H1 (cell line): ENCODE measurements at regions not wholly inside any gene's neighbourhood (a gene's known extent, or its start where the extent isn't known, plus 50 kb on each side); places are given as distances from the start of the nearest gene placed in this dataset.

Experiments
- CTCF ChIA-PET: fragments of 300-600 bp; sonication (Branson Sonifier 250); formaldehyde crosslinking; loops from one replicate; lab custom pipeline; 2021; ENCODE audit not compliant: partially characterized antibody; lab: Charles Lee
- POLR2A ChIA-PET: fragments of 300-600 bp; sonication (Branson Sonifier 250); formaldehyde crosslinking; loops from one replicate; lab custom pipeline; 2021; ENCODE audit warnings: inconsistent platforms; ENCODE audit not compliant: partially characterized antibody; lab: Charles Lee
- DNase-seq, 2 experiments: peaks; one replicate each; pipeline versions ENCODE4 v3.0.0 to v3.0.0-alpha.2; 2010 to 2022; ENCODE audit warnings: low spot score in 2 of 2, low read depth in 1 of 2, mixed read lengths in 1 of 2
- FAIRE-seq: peaks from 2 replicates; lab custom pipeline; 2011; peaks lifted over from hg19 to GRCh38; lab: Jason Lieb, UNC
- H2AFZ ChIP-seq: 2 replicates; pipeline ENCODE4 v1.8.1; 2012; ENCODE audit warnings: low read length, inconsistent platforms
- H2AK5ac ChIP-seq: 2 replicates; pipeline ENCODE4 v1.6.1; 2013; ENCODE audit warnings: low read depth, low read length
- H2BK120ac ChIP-seq: replicated peaks from 2 replicates; pipeline ENCODE3; 2013; ENCODE audit warnings: low read depth, low read length, inconsistent platforms
- H2BK12ac ChIP-seq: 2 replicates; pipeline ENCODE4 v1.6.1; 2013; ENCODE audit warnings: low read depth, low read length
- H2BK15ac ChIP-seq: 2 replicates; pipeline ENCODE4 v1.6.1; 2013; ENCODE audit warnings: low read length
- H2BK20ac ChIP-seq: 2 replicates; pipeline ENCODE4 v1.6.1; 2013; ENCODE audit warnings: low read length
- H2BK5ac ChIP-seq: 2 replicates; pipeline ENCODE4 v1.6.1; 2013; ENCODE audit warnings: low read depth, low read length
- H3K14ac ChIP-seq: 2 replicates; pipeline ENCODE4 v1.6.1; 2013; ENCODE audit warnings: inconsistent platforms; ENCODE audit not compliant: insufficient read length
- H3K18ac ChIP-seq: 2 replicates; pipeline ENCODE4 v1.6.1; 2013; ENCODE audit warnings: low read length; ENCODE audit errors: extremely low read depth
- H3K23ac ChIP-seq: 2 replicates; pipeline ENCODE4 v1.6.1; 2013; ENCODE audit warnings: inconsistent platforms; ENCODE audit not compliant: insufficient read length
- H3K23me2 ChIP-seq: 2 replicates; pipeline ENCODE4 v1.6.1; 2013; ENCODE audit warnings: low read depth, low read length
- H3K27ac ChIP-seq: 2 replicates; pipeline ENCODE4 v1.6.1; 2011; ENCODE audit warnings: low read depth, low read length, inconsistent platforms
- H3K27me3 ChIP-seq, 4 experiments: replicated peaks in 1 of 4; 1 replicate in 1 of 4; 2 replicates in 3 of 4; pipeline versions ENCODE4 v1.6.1 to v1.8.1; 2011 to 2013; ENCODE audit warnings: low read length in 3 of 4, mild to moderate bottlenecking in 3 of 4, inconsistent platforms in 2 of 4, mixed read lengths in 2 of 4, moderate library complexity in 1 of 4; ENCODE audit not compliant: control insufficient read depth in 3 of 4, insufficient read depth in 3 of 4; ENCODE audit errors: extremely low read depth in 1 of 4
- H3K36me3 ChIP-seq, 4 experiments: 2 replicates each; pipeline versions ENCODE4 v1.6.1 to v1.8.1; 2011 to 2013; ENCODE audit warnings: mild to moderate bottlenecking in 4 of 4, low read length in 3 of 4, moderate library complexity in 2 of 4, control low read depth in 1 of 4, inconsistent platforms in 1 of 4; ENCODE audit not compliant: insufficient read depth in 4 of 4, control insufficient read depth in 2 of 4
- H3K4ac ChIP-seq: replicated peaks from 2 replicates; pipeline ENCODE3; 2013; ENCODE audit warnings: low read length, low read depth, mixed read lengths, inconsistent platforms; ENCODE audit not compliant: insufficient read length
- H3K4me1 ChIP-seq, 4 experiments: replicated peaks in 1 of 4; 1 replicate in 1 of 4; 2 replicates in 3 of 4; pipeline versions ENCODE4 v1.6.1 to v1.8.1; 2011 to 2013; ENCODE audit warnings: low read length in 3 of 4, inconsistent platforms in 2 of 4, mixed read lengths in 1 of 4; ENCODE audit not compliant: insufficient read depth in 4 of 4, control insufficient read depth in 3 of 4
- H3K4me2 ChIP-seq, 2 experiments: 2 replicates each; pipeline versions ENCODE4 v1.6.1 to v1.8.1; 2011 to 2013; ENCODE audit warnings: low read depth in 2 of 2, low read length in 2 of 2, control low read depth in 1 of 2, inconsistent platforms in 1 of 2, mild to moderate bottlenecking in 1 of 2; ENCODE audit not compliant: insufficient read depth in 1 of 2
- H3K4me3 ChIP-seq, 4 experiments: fragments of 200-600, 300-600 bp in 1 of 4; sonication (generic), shearing (Covaris generic), sonication (Bioruptor Twin) in 1 of 4; 2 replicates each; pipeline versions ENCODE4 v1.5.1 to v1.8.1; 2011 to 2016; ENCODE audit warnings: low read length in 4 of 4, low read depth in 3 of 4, control low read depth in 2 of 4, inconsistent platforms in 2 of 4, mild to moderate bottlenecking in 2 of 4, mixed read lengths in 1 of 4, moderate library complexity in 1 of 4; ENCODE audit not compliant: insufficient read depth in 2 of 4; ENCODE audit errors: extremely low read depth in 1 of 4
- H3K56ac ChIP-seq: replicated peaks from 2 replicates; pipeline ENCODE3; 2013; ENCODE audit warnings: low read depth, mild to moderate bottlenecking, mixed read lengths, low read length, inconsistent platforms; ENCODE audit not compliant: insufficient read length
- H3K79me1 ChIP-seq: 2 replicates; pipeline ENCODE4 v1.6.1; 2013; ENCODE audit warnings: low read depth, low read length, control low read depth
- H3K79me2 ChIP-seq, 2 experiments: 2 replicates each; pipeline versions ENCODE4 v1.6.1 to v1.8.1; 2012 to 2013; ENCODE audit warnings: low read length in 2 of 2, mild to moderate bottlenecking in 2 of 2, inconsistent platforms in 1 of 2; ENCODE audit not compliant: insufficient read depth in 2 of 2, control insufficient read depth in 1 of 2
- H3K9ac ChIP-seq, 4 experiments: replicated peaks in 1 of 4; 1 replicate in 1 of 4; 2 replicates in 3 of 4; pipeline versions ENCODE4 v1.6.1 to v1.8.1; 2011 to 2013; ENCODE audit warnings: low read depth in 3 of 4, low read length in 3 of 4, control low read depth in 2 of 4, mild to moderate bottlenecking in 2 of 4, moderate library complexity in 2 of 4, inconsistent platforms in 1 of 4; ENCODE audit errors: extremely low read depth in 1 of 4
- H3K9me3 ChIP-seq, 2 experiments: 2 replicates each; pipeline versions ENCODE4 v1.6.1 to v1.8.1; 2012 to 2013; ENCODE audit warnings: mild to moderate bottlenecking in 2 of 2, moderate library complexity in 2 of 2, control low read depth in 1 of 2, inconsistent platforms in 1 of 2, low read depth in 1 of 2, low read length in 1 of 2, mixed read lengths in 1 of 2; ENCODE audit not compliant: insufficient read depth in 2 of 2
- H4K20me1 ChIP-seq, 2 experiments: replicated peaks in 1 of 2; 2 replicates each; pipeline versions ENCODE3 to v1.8.1; 2011 to 2013; ENCODE audit warnings: inconsistent platforms in 2 of 2, low read length in 2 of 2, mild to moderate bottlenecking in 1 of 2; ENCODE audit not compliant: insufficient read depth in 2 of 2, control insufficient read depth in 1 of 2
- H4K5ac ChIP-seq: 2 replicates; pipeline ENCODE4 v1.6.1; 2013; ENCODE audit warnings: low read length, low read depth, mixed read lengths, inconsistent platforms; ENCODE audit not compliant: insufficient read length
- H4K8ac ChIP-seq: 2 replicates; pipeline ENCODE4 v1.8.0; 2013; ENCODE audit warnings: mild to moderate bottlenecking, moderate library complexity, low read length, inconsistent platforms; ENCODE audit not compliant: insufficient read depth; ENCODE audit errors: extremely low read depth
- H4K91ac ChIP-seq: replicated peaks from 2 replicates; pipeline ENCODE3; 2013; ENCODE audit warnings: low read length, mixed read lengths, inconsistent platforms; ENCODE audit not compliant: insufficient read length
- CBX8 ChIP-seq: fragments of 300-800, 300-1000 bp; sonication (generic); IDR thresholded peaks from 2 replicates; pipeline ENCODE4 v1.7.1; 2016; ENCODE audit warnings: low read depth, low read length, borderline replicate concordance
- CREB1 ChIP-seq: IDR thresholded peaks from 2 replicates; pipeline ENCODE4 v1.6.1; 2012; ENCODE audit warnings: inconsistent platforms
- FOSL1 ChIP-seq: IDR thresholded peaks from 2 replicates; pipeline ENCODE4 v1.6.1; 2011; ENCODE audit warnings: mild to moderate bottlenecking, low read depth, low read length, moderate library complexity; ENCODE audit not compliant: insufficient read depth
- GABPA ChIP-seq: IDR thresholded peaks from 2 replicates; pipeline ENCODE4 v1.6.1; 2011; ENCODE audit warnings: mild to moderate bottlenecking, low read length, moderate library complexity, borderline replicate concordance; ENCODE audit not compliant: insufficient read depth
- SUZ12 ChIP-seq: fragments of 200-600 bp; sonication (generic); IDR thresholded peaks from 2 replicates; pipeline ENCODE4 v1.6.1; 2012; ENCODE audit warnings: mild to moderate bottlenecking, inconsistent platforms, low read length, moderate library complexity, mixed read lengths
- TBP ChIP-seq: IDR thresholded peaks from 2 replicates; pipeline ENCODE4 v1.6.1; 2011; ENCODE audit warnings: low read depth, low read length, improper control_type of control experiment
- WGBS, 2 experiments: shearing (Covaris generic) in 1 of 2; methylation state at CpG; one replicate each; pipeline versions ENCODE4 v1.1.6 to v1.1.7; 2013 to 2015; ENCODE audit warnings: low lambda C conversion rate in 2 of 2, mixed read lengths in 2 of 2, inconsistent platforms in 1 of 2, low coverage in 1 of 2, missing lambda C conversion rate in 1 of 2; ENCODE audit not compliant: insufficient replicate concordance in 2 of 2, insufficient coverage in 1 of 2, insufficient read length in 1 of 2; ENCODE audit errors: extremely low coverage in 1 of 2, missing lambda C conversion rate in 1 of 2; 5-methylcytosine and 5-hydroxymethylcytosine counted together

GRCh38 chr10:113323985-113324384 lies 228.9 kb upstream of the HABP2 start:
- 95% methylated on average over 4 of the region's 4 CpGs; no CpG with 5 or more reads in 1 of the 2 experiments for WGBS, 2 experiments
- H2BK5ac ChIP-seq: no peak overlapping the region
- H3K36me3 ChIP-seq: no peaks in the 10 kb centered on the region
- ChIA-PET POLR2A (interaction anchor here (1.0 kb wide), 1 partner anchor 16 kb away, joined by 4 read pairs; no protein-coding TSS in a partner anchor), CTCF (interaction anchor here (1.2 to 2.1 kb wide), 3 partner anchors 9 to 66 kb away, joined by 3 to 8 read pairs (median 3); no protein-coding TSS in a partner anchor)
- no peak overlapping the region for H2BK20ac ChIP-seq
- no peaks in the 10 kb centered on the region for H4K20me1 ChIP-seq
- H3K4me3 ChIP-seq: no peak overlapping the region
- no peak overlapping the region for H4K8ac ChIP-seq
- H3K9ac ChIP-seq: no peak overlapping the region
- no peaks in the 10 kb centered on the region for H3K79me2 ChIP-seq
- H3K56ac ChIP-seq: no peak overlapping the region
- H3K9me3 ChIP-seq: no peaks in the 10 kb centered on the region
- no peak overlapping the region for H2BK12ac ChIP-seq
- peaks cover 2 to 11% (median 8%) of the 10 kb centered on the region in 4 experiments; a peak in 5 of 7 replicates for H3K4me1 ChIP-seq
- no peak overlapping the region for H3K23ac ChIP-seq
- DNase-seq: no peak
- H3K4ac ChIP-seq: no peak overlapping the region
- H2AK5ac ChIP-seq: no peak overlapping the region
- TF ChIP-seq GABPA (no peak), TBP (no peak), CBX8 (no peak), CREB1 (no peak), SUZ12 (no peak), FOSL1 (no peak)
- no peak for FAIRE-seq
- H3K79me1 ChIP-seq: no peaks in the 10 kb centered on the region
- H3K23me2 ChIP-seq: no peaks in the 10 kb centered on the region
- no peak overlapping the region for H3K14ac ChIP-seq
- no peak overlapping the region for H2AFZ ChIP-seq
- no peak overlapping the region for H3K18ac ChIP-seq
- no peak overlapping the region for H3K27ac ChIP-seq
- H4K5ac ChIP-seq: no peak overlapping the region
- H3K4me2 ChIP-seq: no peak overlapping the region
- H3K27me3 ChIP-seq: no peaks in the 10 kb centered on the region
- no peak overlapping the region for H2BK15ac ChIP-seq
- H4K91ac ChIP-seq: no peak overlapping the region
- no peak overlapping the region for H2BK120ac ChIP-seq
